ENCODE measurements at regions not wholly inside any gene's neighbourhood (a gene's known extent, or its start where the extent isn't known, plus 50 kb on each side); places are given as distances from the start of the nearest gene placed in this dataset.
"Not testable (repeated sequence)": the region's sequence is repeated elsewhere in the genome, so short reads cannot be mapped to it uniquely, and the experiment has no call there.

DNA sequence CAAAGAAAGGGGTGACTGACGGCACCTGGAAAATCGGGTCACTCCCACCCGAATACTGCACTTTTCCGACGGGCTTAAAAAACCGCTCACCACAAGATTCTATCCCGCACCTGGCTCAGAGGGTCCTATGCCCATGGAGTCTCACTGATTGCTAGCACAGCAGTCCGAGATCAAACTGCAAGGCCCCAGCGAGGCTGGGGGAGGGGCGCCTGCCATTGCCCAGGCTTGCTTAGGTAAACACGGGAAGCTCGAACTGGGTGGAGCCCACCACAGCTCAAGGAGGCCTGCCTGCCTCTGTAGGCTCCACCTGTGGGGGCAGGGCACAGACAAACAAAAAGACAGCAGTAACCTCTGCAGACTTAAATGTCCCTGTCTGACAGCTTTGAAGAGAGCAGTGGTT lies 327.0 kb upstream of the MEIS2 start:
- not testable (repeated sequence) for FAIRE-seq

GRCh38 chr15:37446921-37447320 lies 346.6 kb upstream of the MEIS2 start:
- no peak for FAIRE-seq

DNA sequence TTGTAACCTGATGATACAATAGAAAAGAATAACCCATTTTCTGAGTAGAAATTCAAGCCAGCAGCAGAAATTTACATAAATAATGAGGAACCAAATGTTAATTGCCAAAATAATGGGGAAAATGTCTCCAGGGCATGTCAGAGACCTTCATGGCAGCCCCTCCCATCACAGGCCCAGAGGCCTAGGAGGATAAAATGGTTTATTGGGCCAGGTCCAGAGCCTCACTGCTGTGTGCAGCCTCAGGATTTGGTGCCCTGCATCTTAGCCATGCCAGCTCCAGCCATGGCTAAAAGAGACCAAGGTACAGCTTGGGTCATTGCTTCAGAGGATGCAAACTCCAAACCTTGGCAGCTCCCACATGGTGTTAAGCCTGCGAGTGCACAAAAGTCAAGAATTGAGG lies 352.1 kb upstream of the MEIS2 start:
- no peak for FAIRE-seq

GRCh38 chr15:37480482-37480881 lies 380.1 kb upstream of the MEIS2 start:
- peak; percentile 15 for FAIRE-seq

DNA sequence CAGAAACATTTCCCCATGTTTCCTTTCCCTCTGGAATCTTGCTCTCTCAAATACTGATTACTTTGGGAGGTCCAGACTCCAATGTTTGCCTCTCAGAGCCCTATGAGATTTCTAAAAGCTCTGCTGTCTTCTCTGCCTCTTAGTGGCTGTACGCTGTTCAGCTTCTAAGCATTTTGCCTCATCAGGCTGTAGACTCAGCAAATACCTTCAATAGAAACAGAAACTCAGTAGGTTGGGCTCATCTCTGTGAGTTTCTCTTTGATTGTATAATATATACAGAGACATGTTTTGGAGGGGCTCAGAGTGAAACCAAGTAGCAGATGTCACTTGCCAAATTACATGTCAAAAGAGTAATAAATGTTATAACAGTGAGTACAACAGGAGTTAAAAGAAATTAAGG lies 380.8 kb upstream of the MEIS2 start:
- no peak for FAIRE-seq

- FAIRE-seq: no peak
Measured at GRCh38 chr15:37483779-37484178, 383.4 kb upstream of the MEIS2 start.

- FAIRE-seq: no peak
Measured at GRCh38 chr15:37485056-37485455, 384.7 kb upstream of the MEIS2 start.

- FAIRE-seq: no peak
Measured at GRCh38 chr15:37490707-37491106, 390.4 kb upstream of the MEIS2 start.

GRCh38 chr15:37516621-37517020 lies 416.3 kb upstream of the MEIS2 start:
- FAIRE-seq: no peak

GRCh38 chr15:37517191-37517895 lies 417.0 kb upstream of the MEIS2 start:
- FAIRE-seq: no peak

DNA sequence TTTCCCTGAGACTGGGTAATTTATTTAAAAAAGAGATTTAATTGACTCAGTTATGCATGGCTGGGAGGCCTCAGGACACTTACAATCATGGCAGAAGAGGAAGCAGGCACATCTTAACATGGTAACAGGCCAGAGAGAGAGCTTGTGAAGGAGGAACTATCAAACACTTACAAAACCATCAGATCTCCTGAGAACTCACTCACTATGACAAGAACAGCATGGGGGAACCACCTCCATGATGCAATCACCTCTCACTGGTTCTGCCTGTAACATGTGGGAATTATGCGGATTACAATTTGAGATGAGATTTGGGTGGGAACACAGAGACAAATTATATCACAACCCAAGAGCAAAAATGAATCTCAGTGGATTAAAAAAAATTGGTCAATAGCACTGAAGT lies 416.0 kb upstream of the TMCO5A start:
- FAIRE-seq: no peak

GRCh38 chr15:37520026-37520425 lies 414.4 kb upstream of the TMCO5A start:
- FAIRE-seq: no peak

- FAIRE-seq: no peak
Measured at GRCh38 chr15:37520882-37521281, 413.6 kb upstream of the TMCO5A start.

GRCh38 chr15:37524601-37525000 lies 409.8 kb upstream of the TMCO5A start:
- FAIRE-seq: no peak

DNA sequence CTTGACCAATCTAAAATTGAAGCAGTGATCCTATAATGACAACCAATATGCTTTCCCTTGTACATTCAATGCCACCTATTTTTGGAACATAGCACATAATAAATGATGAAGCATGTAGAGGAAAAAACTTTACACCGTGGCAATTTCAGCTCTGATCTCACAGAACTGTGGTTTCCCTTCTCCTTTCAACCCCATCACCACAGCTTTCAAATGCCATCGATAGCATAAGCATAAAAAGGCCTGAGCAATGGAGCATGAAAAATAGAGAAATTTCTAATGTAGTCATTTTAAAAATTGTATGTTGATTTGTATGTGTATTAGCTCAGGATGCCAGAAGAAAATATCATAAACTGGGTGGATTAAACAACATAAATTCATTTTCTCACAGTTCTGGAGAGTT lies 406.0 kb upstream of the TMCO5A start:
- no peak for FAIRE-seq

- FAIRE-seq: no peak
Measured at GRCh38 chr15:37536967-37537605, 397.4 kb upstream of the TMCO5A start.

GRCh38 chr15:37537802-37538201 lies 396.6 kb upstream of the TMCO5A start:
- FAIRE-seq: no peak

- no peak for FAIRE-seq
Measured at GRCh38 chr15:37548116-37548515, 386.3 kb upstream of the TMCO5A start.

DNA sequence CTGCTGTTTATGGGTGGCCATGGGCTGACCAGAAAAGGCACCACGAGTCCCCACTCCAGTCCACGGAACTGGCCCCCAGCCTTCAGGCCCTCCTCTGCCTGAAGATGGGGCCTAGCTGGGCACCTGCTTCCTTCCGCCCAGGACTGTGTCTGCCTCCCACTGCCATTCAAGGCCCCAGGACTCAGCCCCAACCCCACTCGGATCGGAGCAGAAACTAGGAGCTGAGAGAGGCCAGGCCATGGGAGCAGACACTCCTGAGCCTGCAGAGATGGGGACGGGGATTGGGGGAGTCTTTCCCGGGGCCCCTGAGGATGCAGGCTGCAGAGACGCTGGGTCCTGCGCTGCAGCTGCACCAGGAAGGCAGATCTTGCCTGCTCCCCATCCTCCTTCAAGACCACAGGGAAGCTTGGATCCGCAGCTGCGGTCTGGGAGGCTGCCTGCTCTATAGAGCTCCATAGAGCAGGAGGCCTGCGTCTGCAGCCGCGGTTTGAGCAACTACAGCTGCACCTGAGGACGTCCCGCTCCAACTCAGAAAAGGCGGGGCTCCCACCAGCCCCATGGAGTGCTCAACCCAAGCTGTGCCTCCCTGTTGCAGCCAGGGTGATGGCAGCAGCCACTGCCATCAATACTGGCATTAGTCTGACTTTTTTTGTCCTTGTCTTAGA lies 383.9 kb upstream of the TMCO5A start:
- FAIRE-seq: no peak

DNA sequence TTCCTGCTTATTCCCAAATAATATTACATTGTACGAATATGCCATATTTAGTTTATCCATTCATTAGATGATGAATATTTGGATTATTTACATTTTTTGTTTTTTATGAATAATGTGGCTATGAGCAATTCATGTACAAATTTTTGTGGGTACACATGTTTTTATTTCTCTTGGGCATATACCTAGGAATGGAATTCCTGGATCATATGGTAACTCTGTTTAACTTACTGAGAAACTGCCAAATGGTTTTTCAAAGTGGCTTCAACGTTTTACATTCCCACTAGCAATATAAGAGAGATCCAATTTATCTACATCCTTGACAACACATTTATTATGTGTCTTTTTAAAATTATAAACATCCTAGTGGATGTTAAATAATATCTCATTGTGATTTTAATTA lies 362.0 kb upstream of the TMCO5A start:
- no peak for FAIRE-seq

- FAIRE-seq: no peak
Measured at GRCh38 chr15:37574985-37575384, 359.5 kb upstream of the TMCO5A start.

DNA sequence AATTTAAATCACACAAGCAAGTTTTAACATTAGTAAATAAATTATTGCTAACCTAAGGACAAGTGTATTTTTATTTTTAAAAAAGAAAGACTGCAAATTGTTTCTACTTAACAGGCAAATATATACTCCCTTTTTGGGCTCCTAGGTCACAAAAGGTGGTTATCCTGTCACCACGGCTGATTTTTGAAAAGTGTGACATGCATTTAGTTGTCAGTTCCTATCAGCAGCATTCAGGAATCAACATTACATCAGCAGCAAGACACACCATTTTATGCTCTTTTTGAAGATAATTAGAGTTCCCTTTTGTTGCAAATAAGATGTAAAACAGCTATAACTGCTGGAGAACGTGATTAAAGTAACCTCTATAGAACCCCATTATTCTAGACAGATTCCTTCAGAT lies 357.5 kb upstream of the TMCO5A start:
- FAIRE-seq: no peak

DNA sequence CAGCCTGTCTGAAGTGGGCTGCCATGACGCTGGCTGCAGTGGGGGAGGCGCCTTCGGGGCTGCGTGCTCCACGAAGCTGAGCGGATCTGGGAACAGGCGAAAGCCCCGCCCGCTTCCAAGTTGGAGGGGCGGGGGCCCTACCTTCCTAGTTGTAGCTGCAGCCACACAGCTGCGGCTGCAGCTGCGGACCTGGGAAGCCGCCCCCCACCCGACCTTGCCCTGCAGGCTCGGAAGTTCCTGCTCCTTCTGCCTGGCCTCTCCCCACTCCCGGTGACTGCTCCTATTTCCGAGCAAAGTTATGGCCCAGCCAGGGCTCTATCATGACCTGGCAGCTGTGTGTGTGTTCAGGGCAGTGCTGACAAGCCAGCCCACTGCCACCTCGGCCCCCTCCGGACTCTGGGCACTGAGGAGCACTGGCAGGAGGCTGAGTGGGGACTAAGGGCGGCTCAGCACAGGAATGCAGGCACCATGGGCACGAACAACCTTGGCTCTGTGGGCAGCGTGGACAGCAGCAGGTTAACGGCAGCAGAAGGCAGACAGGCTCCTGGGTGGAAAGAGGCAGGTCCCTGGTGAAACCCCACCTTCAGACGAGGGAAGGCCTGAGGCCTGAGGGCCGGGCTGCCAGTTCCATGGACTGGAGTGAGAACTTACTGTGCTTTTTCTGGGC lies 352.4 kb upstream of the TMCO5A start:
- no peak for FAIRE-seq

GRCh38 chr15:37582852-37583251 lies 351.6 kb upstream of the TMCO5A start:
- no peak for FAIRE-seq

All from G401.6 (cell line).